Naive thymus-derived CD4-positive, alpha-beta T cell (primary cell): ENCODE measurements at regions not wholly inside any gene's neighbourhood (a gene's known extent, or its start where the extent isn't known, plus 50 kb on each side); places are given as distances from the start of the nearest gene placed in this dataset.
"Not testable (repeated sequence)": the region's sequence is repeated elsewhere in the genome, so short reads cannot be mapped to it uniquely, and the experiment has no call there.

Source experiments
- ATAC-seq: fragments of 150-1000 bp; cut with Tn5 transposase; 2 replicates; pipeline ENCODE4 v1.10.0; 2021; ENCODE audit warnings: mild to moderate bottlenecking, moderate library complexity
- CTCF ChIA-PET: fragments of 350-600 bp; sonication (Branson Sonifier 250); formaldehyde crosslinking; loops from one replicate; lab custom pipeline; 2021; ENCODE audit warnings: antibody characterized with exemption; lab: Charles Lee
- POLR2A ChIA-PET: fragments of 350-600 bp; sonication (Branson Sonifier 250); formaldehyde crosslinking; loops from one replicate; lab custom pipeline; 2021; ENCODE audit warnings: antibody characterized with exemption, inconsistent platforms; lab: Charles Lee
- DNase-seq, 9 donors: peaks; one replicate each; pipeline versions ENCODE4 v3.0.0 to v3.0.0-alpha.2; 2020 to 2022; ENCODE audit warnings: mixed read lengths in 1 of 9
- H3K27ac ChIP-seq: one replicate; pipeline ENCODE4 v1.7.0; 2013; ENCODE audit warnings: mild to moderate bottlenecking, low read depth, low read length, moderate library complexity
- H3K27me3 ChIP-seq, 2 donors: one replicate each; pipeline ENCODE4 v1.7.0; 2013; ENCODE audit warnings: low read length in 2 of 2, mild to moderate bottlenecking in 2 of 2, moderate library complexity in 2 of 2; ENCODE audit not compliant: control insufficient read depth in 2 of 2, insufficient read depth in 2 of 2
- H3K36me3 ChIP-seq, 3 experiments: 1 replicate in 2 of 3; 2 replicates in 1 of 3; pipeline ENCODE4 v1.7.0; 2013; ENCODE audit warnings: low read length in 3 of 3, mild to moderate bottlenecking in 3 of 3, moderate library complexity in 1 of 3; ENCODE audit not compliant: insufficient read depth in 3 of 3, control insufficient read depth in 2 of 3
- H3K4me1 ChIP-seq, 2 donors: one replicate each; pipeline ENCODE4 v1.7.0; 2013; ENCODE audit warnings: low read length in 2 of 2, mild to moderate bottlenecking in 2 of 2, moderate library complexity in 1 of 2; ENCODE audit not compliant: control insufficient read depth in 2 of 2, insufficient read depth in 2 of 2
- H3K4me3 ChIP-seq: 2 replicates; pipeline ENCODE4 v1.7.0; 2013; ENCODE audit warnings: mild to moderate bottlenecking, low read length
- H3K9me3 ChIP-seq, 3 experiments: 1 replicate in 2 of 3; 2 replicates in 1 of 3; pipeline ENCODE4 v1.7.0; 2013; ENCODE audit warnings: low read length in 3 of 3; ENCODE audit not compliant: control insufficient read depth in 2 of 3
- H3K27ac Mint-ChIP-seq, 9 donors: one replicate each; pipeline ENCODE4 v1.8.0; 2020 to 2022; ENCODE audit warnings: mixed read lengths in 9 of 9, mild to moderate bottlenecking in 8 of 9, moderate library complexity in 5 of 9, inconsistent platforms in 2 of 9
- H3K27me3 Mint-ChIP-seq, 5 donors: one replicate each; pipeline ENCODE4 v1.8.0; 2021 to 2022; ENCODE audit warnings: mixed read lengths in 5 of 5, mild to moderate bottlenecking in 1 of 5
- H3K36me3 Mint-ChIP-seq, 5 donors: one replicate each; pipeline ENCODE4 v1.8.0; 2020 to 2022; ENCODE audit warnings: mixed read lengths in 5 of 5, mild to moderate bottlenecking in 3 of 5, inconsistent platforms in 1 of 5
- H3K4me1 Mint-ChIP-seq, 7 donors: one replicate each; pipeline ENCODE4 v1.8.0; 2020 to 2022; ENCODE audit warnings: mixed read lengths in 7 of 7, mild to moderate bottlenecking in 3 of 7, inconsistent platforms in 1 of 7
- H3K4me3 Mint-ChIP-seq, 10 donors: one replicate each; pipeline ENCODE4 v1.8.0; 2020 to 2022; ENCODE audit warnings: mild to moderate bottlenecking in 10 of 10, mixed read lengths in 10 of 10, moderate library complexity in 6 of 10, inconsistent platforms in 2 of 10
- H3K9me3 Mint-ChIP-seq, 11 donors: one replicate each; pipeline ENCODE4 v1.8.0; 2020 to 2022; ENCODE audit warnings: mixed read lengths in 11 of 11, mild to moderate bottlenecking in 4 of 11, inconsistent platforms in 1 of 11, moderate library complexity in 1 of 11
- intact Hi-C, 2 donors: fragments of 100-400 bp; cut with micrococcal nuclease; formaldehyde crosslinking; loops; one replicate each; pipeline ENCODE4 v1.15.1; 2023

DNA sequence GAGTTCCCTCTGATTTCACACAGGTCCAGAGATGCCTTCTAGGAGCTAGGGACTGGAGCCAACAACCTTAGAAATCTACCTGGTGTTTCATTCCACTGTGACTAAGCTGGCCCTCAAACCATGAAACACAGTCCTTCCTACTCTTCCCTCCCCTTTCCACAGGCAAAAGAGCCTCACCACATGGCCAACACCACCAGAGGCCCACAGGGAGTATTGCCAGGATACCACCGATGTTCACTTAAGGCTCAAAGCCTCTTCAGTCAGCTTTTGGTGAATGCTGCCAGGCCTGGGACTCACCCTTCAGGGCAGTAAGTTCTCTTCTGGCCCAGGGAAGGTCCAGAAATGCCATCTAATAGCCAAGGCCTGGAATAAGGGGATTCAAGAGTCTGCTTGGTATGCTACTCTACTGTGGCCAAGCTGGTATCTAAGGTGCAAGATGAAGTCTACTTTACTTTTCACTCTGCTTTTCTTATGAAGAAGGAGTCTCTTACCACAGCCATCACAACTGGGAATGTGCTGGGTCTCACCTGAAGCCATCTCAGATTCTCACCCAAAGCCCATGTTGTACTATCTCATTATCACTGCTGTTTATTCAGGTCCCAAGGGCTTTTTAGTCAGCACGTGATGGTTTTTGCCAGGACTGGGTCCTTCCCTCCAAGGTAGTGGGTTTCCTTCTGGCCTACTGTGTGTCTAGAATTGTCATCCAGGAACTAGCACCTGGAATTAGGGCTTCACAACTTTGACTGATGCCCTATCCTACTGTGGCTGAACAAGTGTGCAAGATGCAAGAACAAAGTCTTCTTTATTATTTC lies 1018.4 kb downstream of the TAF11L14 start:
- Mint-ChIP-seq H3K27me3 (no peaks in the 10 kb centered on the region), H3K36me3 (no peaks in the 10 kb centered on the region), H3K4me1 (no peaks in the 10 kb centered on the region), H3K27ac (no peak overlapping the region), H3K4me3 (no peak overlapping the region), H3K9me3 (peaks cover 4 to 39% (median 15%) of the 10 kb centered on the region in 11 donors)
- intact Hi-C loops = no loop called here
- ATAC-seq = no peak
- ChIA-PET CTCF (no interaction called here), POLR2A (no interaction called here)
- no peaks in the 10 kb centered on the region for H3K36me3 ChIP-seq
- no peaks in the 10 kb centered on the region for H3K27me3 ChIP-seq
- no peaks in the 10 kb centered on the region for H3K9me3 ChIP-seq
- no peaks in the 10 kb centered on the region for H3K4me1 ChIP-seq
- H3K4me3 ChIP-seq = no peak overlapping the region
- H3K27ac ChIP-seq = no peak overlapping the region
- DNase-seq = no peak

DNA sequence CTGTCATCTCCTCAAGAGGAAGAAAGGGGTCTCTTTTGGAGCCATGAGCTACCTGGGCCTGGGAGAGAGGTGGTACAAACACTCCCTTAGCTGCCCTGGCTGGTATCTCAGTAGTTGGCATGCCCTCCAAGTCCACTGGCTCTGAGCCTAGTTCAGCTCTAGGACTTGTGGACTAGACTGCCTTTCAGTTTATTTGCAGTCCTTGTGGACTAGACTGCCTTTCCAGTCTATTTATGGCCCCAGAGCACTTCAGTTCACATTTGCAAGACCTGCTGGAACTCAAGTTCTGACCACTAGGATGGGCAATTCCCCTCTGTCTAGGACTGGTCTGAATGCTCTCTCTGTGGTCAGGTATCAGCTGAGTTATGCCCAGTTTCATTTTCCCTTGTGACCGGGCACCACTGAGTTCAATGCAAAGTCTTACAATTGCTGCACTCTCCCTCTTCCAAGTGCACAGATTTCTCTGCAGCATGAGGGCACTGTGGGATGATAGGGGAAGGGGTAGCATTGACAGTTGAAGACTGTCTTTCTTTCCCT lies 1019.0 kb downstream of the TAF11L14 start:
- ChIA-PET POLR2A (no interaction called here), CTCF (no interaction called here)
- Mint-ChIP-seq H3K9me3 (peaks cover 4 to 38% (median 15%) of the 10 kb centered on the region in 11 donors), H3K27me3 (no peaks in the 10 kb centered on the region), H3K27ac (no peak overlapping the region), H3K4me3 (no peak overlapping the region), H3K36me3 (no peaks in the 10 kb centered on the region), H3K4me1 (no peaks in the 10 kb centered on the region)
- intact Hi-C loops = no loop called here
- DNase-seq = no peak
- H3K4me3 ChIP-seq = no peak overlapping the region
- H3K27me3 ChIP-seq = no peaks in the 10 kb centered on the region
- no peak for ATAC-seq
- H3K36me3 ChIP-seq = no peaks in the 10 kb centered on the region
- no peaks in the 10 kb centered on the region for H3K9me3 ChIP-seq
- H3K27ac ChIP-seq = no peak overlapping the region
- H3K4me1 ChIP-seq = no peaks in the 10 kb centered on the region

DNA sequence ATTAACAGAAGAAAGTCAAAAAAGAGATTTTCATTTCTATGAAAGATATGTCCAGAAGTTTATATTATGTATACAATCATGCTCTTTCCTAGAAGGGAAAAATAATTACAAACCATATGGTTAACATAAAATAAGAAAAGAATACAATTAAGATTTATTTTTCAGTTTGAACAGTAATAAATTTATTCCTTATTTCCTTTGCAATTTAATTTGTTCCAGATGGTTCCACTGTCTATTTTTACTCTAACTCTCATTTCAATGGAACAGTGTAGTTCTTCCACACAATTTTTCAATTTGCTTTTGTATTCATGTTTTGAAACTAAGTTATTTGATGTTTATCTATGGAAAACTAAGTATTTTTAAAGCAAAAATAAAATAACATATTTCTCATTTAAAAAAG lies 1026.3 kb downstream of the TAF11L14 start:
- Histone ChIP-seq H3K27ac (no peak overlapping the region), H3K36me3 (no peaks in the 10 kb centered on the region), H3K9me3 (no peaks in the 10 kb centered on the region), H3K27me3 (no peaks in the 10 kb centered on the region), H3K4me3 (no peak overlapping the region), H3K4me1 (no peaks in the 10 kb centered on the region)
- Mint-ChIP-seq H3K36me3 (no peaks in the 10 kb centered on the region), H3K4me1 (no peaks in the 10 kb centered on the region), H3K4me3 (no peak overlapping the region), H3K27me3 (peaks cover 0 to 4% (median 0%) of the 10 kb centered on the region in 5 donors), H3K9me3 (peaks cover 0 to 1% (median 0%) of the 10 kb centered on the region in 11 donors), H3K27ac (no peak overlapping the region)
- ChIA-PET CTCF (no interaction called here), POLR2A (no interaction called here)
- DNase-seq = no peak
- no peak for ATAC-seq
- intact Hi-C loops = no loop called here

DNA sequence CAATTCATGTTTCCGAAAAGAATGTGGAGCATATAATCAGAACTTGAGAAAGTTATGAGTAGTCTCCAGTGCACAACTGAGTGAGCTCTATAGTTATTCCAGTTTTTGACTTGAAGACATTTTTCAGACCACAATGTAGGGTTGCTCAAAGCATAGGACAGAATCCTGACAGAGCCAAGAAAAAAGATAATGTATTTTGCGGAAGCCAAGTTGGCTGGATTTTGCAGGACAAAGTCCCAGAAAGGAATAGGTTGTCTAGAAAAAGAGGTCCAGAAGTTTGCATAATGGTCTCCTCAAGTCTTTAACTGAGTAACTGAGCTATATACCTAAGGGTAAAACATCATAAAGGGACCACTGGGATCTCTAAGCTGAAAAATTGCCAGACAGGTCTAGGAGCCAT lies 1028.0 kb downstream of the TAF11L14 start:
- Histone ChIP-seq H3K4me1 (no peaks in the 10 kb centered on the region), H3K27me3 (no peaks in the 10 kb centered on the region), H3K36me3 (no peaks in the 10 kb centered on the region), H3K27ac (no peak overlapping the region), H3K4me3 (no peak overlapping the region), H3K9me3 (no peaks in the 10 kb centered on the region)
- H3K4me3 Mint-ChIP-seq = no peak overlapping the region
- peaks cover 0 to 1% (median 0%) of the 10 kb centered on the region in 11 donors for H3K9me3 Mint-ChIP-seq
- H3K27me3 Mint-ChIP-seq = peaks cover 0 to 4% (median 0%) of the 10 kb centered on the region in 5 donors
- H3K36me3 Mint-ChIP-seq = no peaks in the 10 kb centered on the region
- no peak overlapping the region for H3K27ac Mint-ChIP-seq
- ATAC-seq (no peak), DNase-seq (no peak)
- intact Hi-C loops = no loop called here
- CTCF ChIA-PET = no interaction called here
- H3K4me1 Mint-ChIP-seq = no peaks in the 10 kb centered on the region
- POLR2A ChIA-PET = no interaction called here

DNA sequence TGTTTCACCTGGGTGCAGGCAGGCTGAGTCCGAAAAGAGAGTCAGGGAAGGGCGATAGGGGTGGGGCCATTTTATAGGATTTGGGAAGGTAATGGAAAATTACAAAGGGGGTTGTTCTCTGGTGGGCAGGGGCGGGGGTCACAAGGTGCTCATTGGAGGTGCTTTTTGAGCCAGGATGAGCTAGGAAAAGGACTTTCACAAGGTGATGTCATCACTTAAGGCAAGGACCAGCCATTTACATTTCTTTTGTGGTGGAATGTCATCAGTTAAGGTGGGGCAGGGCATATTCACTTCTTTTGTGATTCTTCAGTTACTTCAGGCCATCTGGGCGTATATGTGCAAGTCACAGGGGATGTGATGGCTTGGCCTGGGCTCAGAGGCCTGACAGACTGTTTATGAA lies 1040.0 kb downstream of the TAF11L14 start:
- H3K36me3 Mint-ChIP-seq, H3K4me3 Mint-ChIP-seq, CTCF ChIA-PET, DNase-seq, H3K27me3 ChIP-seq, H3K36me3 ChIP-seq, H3K9me3 ChIP-seq, H3K27me3 Mint-ChIP-seq, H3K4me1 Mint-ChIP-seq, H3K27ac Mint-ChIP-seq, H3K4me1 ChIP-seq, H3K4me3 ChIP-seq, H3K27ac ChIP-seq, ATAC-seq, POLR2A ChIA-PET, intact Hi-C loops: not testable (repeated sequence)
- peaks cover 0 to 10% (median 3%) of the 10 kb centered on the region in 11 donors for H3K9me3 Mint-ChIP-seq

DNA sequence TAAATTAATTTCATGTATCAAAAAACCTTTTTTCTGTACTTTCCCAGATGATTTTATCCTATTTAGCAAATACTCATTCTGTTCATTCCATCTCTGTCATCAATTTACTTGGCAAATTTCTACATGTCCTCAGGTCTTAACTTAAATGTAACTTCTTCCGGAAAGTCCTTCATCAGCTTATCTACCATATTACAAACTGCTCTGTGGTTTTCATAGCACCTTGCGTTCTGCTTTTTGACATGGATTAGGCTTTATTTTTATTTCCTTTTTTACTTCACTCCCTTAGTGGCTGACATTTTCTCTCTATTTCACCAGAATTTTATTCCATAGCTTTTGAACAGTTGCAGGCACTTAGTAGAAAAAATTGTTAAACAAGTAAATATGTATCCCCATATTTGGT lies 1040.8 kb downstream of the TAF11L14 start:
- Histone ChIP-seq H3K4me1 (no peaks in the 10 kb centered on the region), H3K4me3 (no peak overlapping the region), H3K27ac (no peak overlapping the region), H3K36me3 (no peaks in the 10 kb centered on the region), H3K27me3 (no peaks in the 10 kb centered on the region), H3K9me3 (no peaks in the 10 kb centered on the region)
- intact Hi-C loops = no loop called here
- no peak for ATAC-seq
- H3K9me3 Mint-ChIP-seq = peaks cover 0 to 12% (median 3%) of the 10 kb centered on the region in 11 donors
- no peak for DNase-seq
- no peaks in the 10 kb centered on the region for H3K4me1 Mint-ChIP-seq
- ChIA-PET POLR2A (no interaction called here), CTCF (no interaction called here)
- peaks cover 0 to 9% (median 0%) of the 10 kb centered on the region in 5 donors for H3K27me3 Mint-ChIP-seq
- H3K36me3 Mint-ChIP-seq = no peaks in the 10 kb centered on the region
- no peak overlapping the region for H3K27ac Mint-ChIP-seq
- H3K4me3 Mint-ChIP-seq = no peak overlapping the region

DNA sequence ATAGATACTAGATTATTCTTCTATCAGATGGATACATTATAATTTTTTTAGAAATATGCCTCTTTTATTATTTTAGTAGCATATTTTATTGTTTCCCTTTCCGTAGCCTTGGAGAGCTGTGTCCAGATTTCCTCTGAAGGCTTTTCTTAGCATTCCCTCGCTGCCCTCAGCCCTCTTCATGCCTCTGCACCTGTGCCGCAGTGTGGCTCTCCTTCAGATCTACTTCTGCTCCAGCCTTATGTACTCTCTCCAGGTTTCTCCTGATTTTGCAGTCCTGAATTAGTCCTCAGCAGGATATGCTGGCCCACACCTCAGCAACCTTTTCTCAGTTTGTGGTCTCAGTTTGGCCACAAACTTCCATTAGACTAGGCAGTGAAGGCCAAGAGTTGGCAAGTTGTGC lies 1052.0 kb downstream of the TAF11L14 start:
- no peaks in the 10 kb centered on the region for H3K36me3 ChIP-seq
- intact Hi-C loops = no loop called here
- H3K27ac ChIP-seq = no peak overlapping the region
- no peaks in the 10 kb centered on the region for H3K36me3 Mint-ChIP-seq
- H3K4me1 ChIP-seq = no peaks in the 10 kb centered on the region
- no peaks in the 10 kb centered on the region for H3K27me3 Mint-ChIP-seq
- no peaks in the 10 kb centered on the region for H3K27me3 ChIP-seq
- no peak overlapping the region for H3K4me3 ChIP-seq
- H3K9me3 Mint-ChIP-seq = peaks cover 0 to 33% (median 11%) of the 10 kb centered on the region in 11 donors
- POLR2A ChIA-PET = no interaction called here
- no peak overlapping the region for H3K27ac Mint-ChIP-seq
- ATAC-seq = no peak
- no peaks in the 10 kb centered on the region for H3K4me1 Mint-ChIP-seq
- CTCF ChIA-PET = no interaction called here
- DNase-seq = no peak
- no peaks in the 10 kb centered on the region for H3K9me3 ChIP-seq
- no peak overlapping the region for H3K4me3 Mint-ChIP-seq
